GM20000 (cell line): ENCODE measurements at regions not wholly inside any gene's neighbourhood (a gene's known extent, or its start where the extent isn't known, plus 50 kb on each side); places are given as distances from the start of the nearest gene placed in this dataset.
"Not testable (repeated sequence)": the region's sequence is repeated elsewhere in the genome, so short reads cannot be mapped to it uniquely, and the experiment has no call there.

Experiments used
- DNase-seq: peaks from one replicate; pipeline ENCODE4 v3.0.0; 2012; ENCODE audit warnings: low spot score

GRCh38 chr2:87502948-87503347 lies 244.9 kb upstream of the PLGLB2 start:
- not testable (repeated sequence) for DNase-seq

GRCh38 chr2:87505239-87505638 lies 242.6 kb upstream of the PLGLB2 start:
- DNase-seq, result not testable (repeated sequence)

- not testable (repeated sequence) for DNase-seq
These were observed 242.0 kb upstream of the PLGLB2 start for GRCh38 chr2:87505909-87506308.

- not testable (repeated sequence) for DNase-seq
These were observed 240.2 kb upstream of the PLGLB2 start for GRCh38 chr2:87507378-87508348.

GRCh38 chr2:87511195-87511778 lies 236.6 kb upstream of the PLGLB2 start:
- DNase-seq, result not testable (repeated sequence)

- not testable (repeated sequence) for DNase-seq
These were observed 234.9 kb upstream of the PLGLB2 start for GRCh38 chr2:87512864-87513530.

GRCh38 chr2:87514034-87514433 lies 233.9 kb upstream of the PLGLB2 start:
- not testable (repeated sequence) for DNase-seq

- not testable (repeated sequence) for DNase-seq
These were observed 233.4 kb upstream of the PLGLB2 start for GRCh38 chr2:87514515-87514914.

- not testable (repeated sequence) for DNase-seq
These were observed 232.7 kb upstream of the PLGLB2 start for GRCh38 chr2:87515226-87515625.

- DNase-seq, result not testable (repeated sequence)
These were observed 232.0 kb upstream of the PLGLB2 start for GRCh38 chr2:87515875-87516274.

- DNase-seq, result not testable (repeated sequence)
These were observed 231.4 kb upstream of the PLGLB2 start for GRCh38 chr2:87516369-87516967.

- DNase-seq, result not testable (repeated sequence)
These were observed 230.4 kb upstream of the PLGLB2 start for GRCh38 chr2:87517438-87517837.

- not testable (repeated sequence) for DNase-seq
These were observed 229.8 kb upstream of the PLGLB2 start for GRCh38 chr2:87518066-87518465.

- not testable (repeated sequence) for DNase-seq
These were observed 229.3 kb upstream of the PLGLB2 start for GRCh38 chr2:87518547-87518946.

GRCh38 chr2:87519158-87520011 lies 228.5 kb upstream of the PLGLB2 start:
- not testable (repeated sequence) for DNase-seq

GRCh38 chr2:87521057-87521456 lies 226.8 kb upstream of the PLGLB2 start:
- DNase-seq, result not testable (repeated sequence)

- not testable (repeated sequence) for DNase-seq
These were observed 226.4 kb upstream of the PLGLB2 start for GRCh38 chr2:87521489-87521888.

- not testable (repeated sequence) for DNase-seq
These were observed 223.2 kb upstream of the PLGLB2 start for GRCh38 chr2:87524619-87525188.

- DNase-seq, result not testable (repeated sequence)
These were observed 222.3 kb upstream of the PLGLB2 start for GRCh38 chr2:87525497-87525991.

- not testable (repeated sequence) for DNase-seq
These were observed 221.6 kb upstream of the PLGLB2 start for GRCh38 chr2:87526258-87526657.
